ENCODE measurements at regions not wholly inside any gene's neighbourhood (a gene's known extent, or its start where the extent isn't known, plus 50 kb on each side); places are given as distances from the start of the nearest gene placed in this dataset.
A peak's percentile ranks its signal among the peaks of the same experiment; 100 is the strongest.

DNA sequence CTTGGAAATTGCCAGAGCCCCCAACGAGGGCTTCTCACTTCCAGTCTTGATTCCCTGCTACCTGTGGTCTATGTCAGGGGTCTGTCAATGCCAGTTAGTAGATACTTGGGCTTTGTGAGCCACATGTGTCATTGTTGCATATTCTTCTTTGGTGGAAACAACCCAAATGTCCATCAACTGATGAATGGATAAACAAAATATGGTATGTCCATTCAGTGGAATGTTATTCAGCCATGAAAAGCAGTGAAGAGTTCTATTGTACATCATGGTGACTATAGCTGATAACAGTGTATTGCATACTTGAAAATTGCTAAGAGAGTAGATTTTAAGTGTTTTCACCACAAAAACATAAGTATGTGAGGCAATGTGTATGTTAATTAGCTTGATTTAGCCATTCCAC, 288.1 kb downstream of the RPLP1 start:
- Mint-ChIP-seq H3K4me1 (peaks cover 7 to 14% (median 13%) of the 10 kb centered on the region in 3 donors), H3K27me3 (peaks cover 2% of the 10 kb centered on the region), H3K9me3 (peaks cover 2 to 4% (median 3%) of the 10 kb centered on the region in 3 donors), H3K4me3 (no peak overlapping the region), H3K27ac (no peak overlapping the region), H3K36me3 (peaks cover 4% of the 10 kb centered on the region)

GRCh38 chr15:69742361-69742760, 289.7 kb downstream of the RPLP1 start:
- H3K27ac Mint-ChIP-seq, result no peak overlapping the region
- H3K4me1 Mint-ChIP-seq, result peaks cover 7 to 13% (median 11%) of the 10 kb centered on the region in 3 donors
- H3K9me3 Mint-ChIP-seq, result peaks cover 0 to 4% (median 3%) of the 10 kb centered on the region in 3 donors
- peaks cover 4% of the 10 kb centered on the region for H3K36me3 Mint-ChIP-seq
- no peak overlapping the region for H3K4me3 Mint-ChIP-seq
- peaks cover 3% of the 10 kb centered on the region for H3K27me3 Mint-ChIP-seq

DNA sequence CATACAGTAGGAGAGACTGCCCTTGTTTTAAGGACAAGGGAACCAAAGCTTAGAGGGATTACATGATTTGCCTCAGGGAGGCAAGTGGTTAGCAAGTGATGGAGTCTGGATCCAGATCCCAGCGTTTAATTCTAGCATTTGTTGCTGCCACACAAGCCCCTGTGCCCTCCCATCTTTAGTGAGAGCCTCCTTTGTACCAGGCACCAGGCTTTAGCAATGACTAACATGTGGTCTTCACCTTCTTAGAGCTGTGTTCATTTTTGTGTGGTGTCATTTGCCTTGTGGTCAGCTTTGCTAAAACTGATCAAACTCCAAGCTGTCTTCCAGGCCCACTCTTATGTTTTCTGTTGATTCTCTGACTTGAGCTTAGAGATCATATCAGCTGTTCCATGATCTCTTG, 290.5 kb downstream of the RPLP1 start:
- Mint-ChIP-seq H3K27ac (no peak overlapping the region), H3K9me3 (peaks cover 0 to 4% (median 3%) of the 10 kb centered on the region in 3 donors), H3K27me3 (peaks cover 3% of the 10 kb centered on the region), H3K4me1 (peaks cover 7 to 13% (median 11%) of the 10 kb centered on the region in 3 donors), H3K36me3 (peaks cover 4% of the 10 kb centered on the region), H3K4me3 (no peak overlapping the region)

DNA sequence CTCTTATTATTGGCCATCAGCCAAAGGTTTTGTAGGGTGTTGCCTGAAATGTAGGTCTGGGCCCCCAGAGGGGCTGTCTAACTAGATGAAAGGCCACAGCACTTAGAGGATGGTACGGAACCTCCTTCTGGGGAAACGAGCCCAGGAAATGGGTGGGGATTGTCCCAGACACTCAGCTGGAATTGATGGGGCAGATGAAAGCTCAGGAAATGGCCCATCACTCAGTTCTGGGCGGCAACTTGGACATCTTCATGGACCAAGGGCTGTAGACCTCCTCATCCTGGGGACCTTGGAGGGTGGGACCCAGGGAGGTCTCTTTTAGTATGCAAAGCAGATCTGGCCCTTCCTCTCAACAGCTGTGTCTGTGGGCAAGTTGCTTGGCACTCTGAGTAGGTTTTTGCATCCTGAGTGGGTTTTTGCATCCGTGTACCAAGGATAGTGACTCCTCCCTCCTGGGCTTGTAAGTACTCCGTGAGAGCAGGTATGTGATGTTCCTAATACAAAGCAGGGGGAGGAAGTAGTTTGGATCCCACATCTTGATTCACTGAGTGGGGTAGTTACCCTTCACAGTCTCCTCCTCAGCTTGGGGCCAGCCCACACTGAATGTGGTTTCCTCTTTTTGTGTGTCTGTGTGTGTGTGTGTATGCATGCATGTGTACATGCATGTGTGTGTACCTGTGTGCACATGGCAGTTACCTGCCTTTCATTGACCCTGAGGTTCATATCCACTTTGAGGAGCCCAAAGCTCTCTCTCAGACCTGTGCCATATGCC, 292.0 kb downstream of the RPLP1 start:
- Mint-ChIP-seq H3K27me3 (peaks cover 2% of the 10 kb centered on the region), H3K4me1 (peaks cover 10 to 17% (median 11%) of the 10 kb centered on the region in 3 donors), H3K4me3 (peak overlapping the region in 2 of 4 donors; percentile 31 to 78), H3K36me3 (peaks cover 4% of the 10 kb centered on the region), H3K9me3 (peaks cover 0 to 4% (median 3%) of the 10 kb centered on the region in 3 donors), H3K27ac (no peak overlapping the region)

- peak overlapping the region in 1 of 3 donors; percentile 31 for H3K27ac Mint-ChIP-seq
- peaks cover 2% of the 10 kb centered on the region for H3K27me3 Mint-ChIP-seq
- H3K4me3 Mint-ChIP-seq, result no peak overlapping the region
- H3K9me3 Mint-ChIP-seq, result no peaks in the 10 kb centered on the region
- H3K36me3 Mint-ChIP-seq, result peaks cover 2% of the 10 kb centered on the region
- H3K4me1 Mint-ChIP-seq, result peaks cover 12 to 22% (median 12%) of the 10 kb centered on the region in 3 donors
These were observed 294.6 kb downstream of the RPLP1 start for GRCh38 chr15:69747193-69747592.

DNA sequence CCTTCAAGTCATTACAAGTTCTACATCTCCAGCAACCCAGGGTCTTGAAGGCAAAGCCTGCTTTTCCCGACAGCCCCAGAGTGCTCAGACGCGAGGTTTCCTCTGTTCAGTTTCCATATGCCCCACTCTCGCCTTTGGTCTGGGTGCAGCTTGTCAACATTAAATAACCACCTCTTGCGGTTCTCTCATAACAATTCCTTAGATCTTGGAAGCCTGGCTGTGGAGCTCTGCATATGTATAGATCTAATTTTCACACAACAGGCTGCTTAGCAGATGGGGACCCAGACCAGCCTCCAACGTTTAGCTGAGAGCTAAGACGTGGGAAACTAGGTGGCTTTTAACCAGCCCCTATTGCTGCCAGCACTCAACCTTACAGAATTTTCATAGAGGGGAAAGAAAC, 295.5 kb downstream of the RPLP1 start:
- Mint-ChIP-seq H3K27me3 (peaks cover 2% of the 10 kb centered on the region), H3K9me3 (peaks cover 0 to 3% (median 2%) of the 10 kb centered on the region in 3 donors), H3K36me3 (peaks cover 2% of the 10 kb centered on the region), H3K4me3 (no peak overlapping the region), H3K27ac (no peak overlapping the region), H3K4me1 (peaks cover 12 to 27% (median 15%) of the 10 kb centered on the region in 3 donors)

DNA sequence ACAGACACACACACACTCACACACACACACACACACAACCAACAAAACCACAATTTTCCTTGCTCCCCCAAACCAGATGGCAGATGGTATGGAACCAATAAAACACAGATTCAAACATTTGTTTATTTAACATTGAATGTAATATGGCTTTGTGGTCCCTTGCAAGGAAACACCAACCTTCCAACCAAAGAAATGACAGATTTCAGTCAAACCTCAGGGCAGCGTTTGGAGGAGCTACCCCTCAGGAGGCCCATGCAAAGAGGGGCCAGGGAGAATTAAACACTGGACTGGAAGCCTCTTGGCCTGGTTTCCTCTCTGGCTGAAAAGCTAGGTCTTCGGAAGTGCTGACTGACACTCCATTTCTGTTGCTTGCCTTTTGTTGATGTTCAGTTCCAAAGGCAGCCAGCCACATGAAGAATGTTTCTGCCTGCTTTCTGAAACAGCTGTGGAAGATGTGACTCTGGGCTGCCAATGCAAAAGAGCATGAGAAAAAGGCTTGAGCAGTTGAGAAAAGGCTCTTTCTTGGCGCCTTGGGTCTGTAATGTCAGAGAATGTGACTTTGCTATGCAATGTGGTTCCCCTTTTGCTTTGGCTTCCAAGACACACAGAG, 296.1 kb downstream of the RPLP1 start:
- H3K27ac Mint-ChIP-seq, result no peak overlapping the region
- peaks cover 2% of the 10 kb centered on the region for H3K27me3 Mint-ChIP-seq
- peaks cover 14 to 26% (median 17%) of the 10 kb centered on the region in 3 donors for H3K4me1 Mint-ChIP-seq
- peaks cover 0 to 5% (median 3%) of the 10 kb centered on the region in 3 donors for H3K9me3 Mint-ChIP-seq
- H3K36me3 Mint-ChIP-seq, result peaks cover 2% of the 10 kb centered on the region
- H3K4me3 Mint-ChIP-seq, result no peak overlapping the region

GRCh38 chr15:69749274-69749673, 296.7 kb downstream of the RPLP1 start:
- Mint-ChIP-seq H3K4me3 (no peak overlapping the region), H3K27me3 (peaks cover 2% of the 10 kb centered on the region), H3K4me1 (peaks cover 14 to 25% (median 15%) of the 10 kb centered on the region in 3 donors), H3K9me3 (peaks cover 0 to 5% (median 3%) of the 10 kb centered on the region in 3 donors), H3K27ac (no peak overlapping the region), H3K36me3 (peaks cover 2% of the 10 kb centered on the region)

- H3K27me3 Mint-ChIP-seq, result peaks cover 2% of the 10 kb centered on the region
- no peak overlapping the region for H3K27ac Mint-ChIP-seq
These were observed 297.2 kb downstream of the RPLP1 start for GRCh38 chr15:69749797-69750196.

DNA sequence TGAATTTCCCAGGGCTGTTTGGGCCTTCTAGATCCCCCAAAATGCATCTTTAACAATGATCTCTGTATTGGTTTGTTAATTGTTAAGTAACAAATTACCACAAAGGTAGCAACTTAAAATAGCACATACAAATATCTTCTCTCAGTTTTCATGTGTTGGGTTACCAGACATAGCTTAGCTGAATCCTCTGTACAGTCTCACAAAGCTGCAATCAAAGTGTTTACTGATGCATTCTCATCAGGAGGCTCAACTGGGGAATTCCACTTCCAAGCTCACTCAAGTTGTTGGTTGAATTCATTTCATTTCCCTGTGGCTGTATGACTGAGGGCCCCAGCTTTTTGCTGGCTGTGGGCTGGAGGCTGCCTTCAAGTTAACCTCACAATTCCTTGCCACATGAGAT, 297.6 kb downstream of the RPLP1 start:
- Mint-ChIP-seq H3K27me3 (peaks cover 2% of the 10 kb centered on the region), H3K4me1 (peaks cover 16 to 29% (median 21%) of the 10 kb centered on the region in 3 donors), H3K9me3 (peaks cover 0 to 5% (median 3%) of the 10 kb centered on the region in 3 donors), H3K4me3 (no peak overlapping the region), H3K36me3 (peaks cover 2% of the 10 kb centered on the region), H3K27ac (no peak overlapping the region)

More at GRCh38 chr15:69749797-69750196, 297.2 kb downstream of the RPLP1 start:
- Mint-ChIP-seq H3K4me3 (no peak overlapping the region), H3K9me3 (peaks cover 0 to 5% (median 3%) of the 10 kb centered on the region in 3 donors), H3K36me3 (peaks cover 2% of the 10 kb centered on the region), H3K4me1 (peaks cover 14 to 25% (median 19%) of the 10 kb centered on the region in 3 donors)

- Mint-ChIP-seq H3K4me3 (no peak overlapping the region), H3K27ac (no peak overlapping the region), H3K27me3 (no peaks in the 10 kb centered on the region), H3K36me3 (peaks cover 2% of the 10 kb centered on the region), H3K9me3 (peaks cover 0 to 5% (median 3%) of the 10 kb centered on the region in 3 donors), H3K4me1 (peaks cover 24 to 38% (median 26%) of the 10 kb centered on the region in 3 donors)
These were observed 298.5 kb downstream of the RPLP1 start for GRCh38 chr15:69751147-69751546.

- no peaks in the 10 kb centered on the region for H3K27me3 Mint-ChIP-seq
- peaks cover 29 to 43% (median 31%) of the 10 kb centered on the region in 3 donors for H3K4me1 Mint-ChIP-seq
- H3K36me3 Mint-ChIP-seq, result peaks cover 2% of the 10 kb centered on the region
- H3K4me3 Mint-ChIP-seq, result no peak overlapping the region
- H3K27ac Mint-ChIP-seq, result no peak overlapping the region
- peaks cover 0 to 5% (median 3%) of the 10 kb centered on the region in 3 donors for H3K9me3 Mint-ChIP-seq
These were observed 298.9 kb downstream of the RPLP1 start for GRCh38 chr15:69751566-69751965.

DNA sequence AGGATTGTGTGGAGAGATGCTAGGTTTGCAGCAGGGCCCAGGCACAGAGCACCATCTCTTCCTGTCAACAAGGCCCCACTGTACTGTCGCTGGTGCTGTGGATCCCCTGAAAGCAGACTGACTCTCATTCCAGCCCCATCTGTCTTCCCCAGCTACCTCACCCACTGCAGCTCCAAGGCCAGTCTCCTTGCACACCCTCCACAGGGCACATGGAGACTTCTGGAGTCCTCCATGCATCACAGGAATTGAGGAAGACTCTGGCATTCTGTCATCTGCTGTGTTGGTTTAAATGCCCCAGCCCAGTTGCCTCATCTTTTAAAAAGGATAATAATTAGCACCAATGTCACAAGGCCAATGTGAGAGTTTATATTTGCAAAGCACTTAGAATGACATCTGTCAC, 301.2 kb downstream of the RPLP1 start:
- no peaks in the 10 kb centered on the region for H3K27me3 Mint-ChIP-seq
- no peak overlapping the region for H3K27ac Mint-ChIP-seq
- peaks cover 44 to 59% (median 48%) of the 10 kb centered on the region in 3 donors for H3K4me1 Mint-ChIP-seq
- no peak overlapping the region for H3K4me3 Mint-ChIP-seq
- peaks cover 2% of the 10 kb centered on the region for H3K36me3 Mint-ChIP-seq
- H3K9me3 Mint-ChIP-seq, result peaks cover 0 to 5% (median 3%) of the 10 kb centered on the region in 3 donors

DNA sequence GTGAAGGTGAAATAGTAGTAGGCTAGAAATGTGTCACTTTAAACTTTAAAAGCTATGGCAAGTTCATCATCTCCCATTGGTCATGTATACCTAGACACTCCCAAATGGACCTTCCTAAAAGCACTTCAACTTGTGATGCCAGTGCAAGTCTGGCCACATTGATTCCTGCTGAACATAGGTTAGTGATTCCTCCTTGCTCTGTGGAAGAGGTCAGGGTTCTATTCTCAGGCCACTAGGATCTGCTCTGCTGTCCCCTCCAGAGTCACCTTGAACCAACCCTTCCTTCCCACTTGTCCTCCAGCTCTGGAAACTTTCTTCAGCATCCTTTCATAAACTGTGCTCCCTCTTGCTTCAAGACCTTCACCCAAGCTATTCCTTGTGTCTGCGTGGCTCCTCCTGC, 301.7 kb downstream of the RPLP1 start:
- peaks cover 2% of the 10 kb centered on the region for H3K36me3 Mint-ChIP-seq
- H3K4me3 Mint-ChIP-seq, result peak overlapping the region in 1 of 4 donors; percentile 21
- H3K27ac Mint-ChIP-seq, result peak overlapping the region in 1 of 3 donors; percentile 88
- peaks cover 49 to 63% (median 52%) of the 10 kb centered on the region in 3 donors for H3K4me1 Mint-ChIP-seq
- no peaks in the 10 kb centered on the region for H3K27me3 Mint-ChIP-seq
- peaks cover 0 to 5% (median 3%) of the 10 kb centered on the region in 3 donors for H3K9me3 Mint-ChIP-seq

Measured in IgD-negative memory B cell (primary cell).